Naive thymus-derived CD4-positive, alpha-beta T cell (primary cell): ENCODE measurements at regions not wholly inside any gene's neighbourhood (a gene's known extent, or its start where the extent isn't known, plus 50 kb on each side); places are given as distances from the start of the nearest gene placed in this dataset.

Experiments
- ATAC-seq: fragments of 150-1000 bp; cut with Tn5 transposase; 2 replicates; pipeline ENCODE4 v1.10.0; 2021; ENCODE audit warnings: mild to moderate bottlenecking, moderate library complexity
- CTCF ChIA-PET: fragments of 350-600 bp; sonication (Branson Sonifier 250); formaldehyde crosslinking; loops from one replicate; lab custom pipeline; 2021; ENCODE audit warnings: antibody characterized with exemption; lab: Charles Lee
- POLR2A ChIA-PET: fragments of 350-600 bp; sonication (Branson Sonifier 250); formaldehyde crosslinking; loops from one replicate; lab custom pipeline; 2021; ENCODE audit warnings: antibody characterized with exemption, inconsistent platforms; lab: Charles Lee
- DNase-seq, 9 donors: peaks; one replicate each; pipeline versions ENCODE4 v3.0.0 to v3.0.0-alpha.2; 2020 to 2022; ENCODE audit warnings: mixed read lengths in 1 of 9
- H3K27ac ChIP-seq: one replicate; pipeline ENCODE4 v1.7.0; 2013; ENCODE audit warnings: mild to moderate bottlenecking, low read depth, low read length, moderate library complexity
- H3K27me3 ChIP-seq, 2 donors: one replicate each; pipeline ENCODE4 v1.7.0; 2013; ENCODE audit warnings: low read length in 2 of 2, mild to moderate bottlenecking in 2 of 2, moderate library complexity in 2 of 2; ENCODE audit not compliant: control insufficient read depth in 2 of 2, insufficient read depth in 2 of 2
- H3K36me3 ChIP-seq, 3 experiments: 1 replicate in 2 of 3; 2 replicates in 1 of 3; pipeline ENCODE4 v1.7.0; 2013; ENCODE audit warnings: low read length in 3 of 3, mild to moderate bottlenecking in 3 of 3, moderate library complexity in 1 of 3; ENCODE audit not compliant: insufficient read depth in 3 of 3, control insufficient read depth in 2 of 3
- H3K4me1 ChIP-seq, 2 donors: one replicate each; pipeline ENCODE4 v1.7.0; 2013; ENCODE audit warnings: low read length in 2 of 2, mild to moderate bottlenecking in 2 of 2, moderate library complexity in 1 of 2; ENCODE audit not compliant: control insufficient read depth in 2 of 2, insufficient read depth in 2 of 2
- H3K4me3 ChIP-seq: 2 replicates; pipeline ENCODE4 v1.7.0; 2013; ENCODE audit warnings: mild to moderate bottlenecking, low read length
- H3K9me3 ChIP-seq, 3 experiments: 1 replicate in 2 of 3; 2 replicates in 1 of 3; pipeline ENCODE4 v1.7.0; 2013; ENCODE audit warnings: low read length in 3 of 3; ENCODE audit not compliant: control insufficient read depth in 2 of 3
- H3K27ac Mint-ChIP-seq, 9 donors: one replicate each; pipeline ENCODE4 v1.8.0; 2020 to 2022; ENCODE audit warnings: mixed read lengths in 9 of 9, mild to moderate bottlenecking in 8 of 9, moderate library complexity in 5 of 9, inconsistent platforms in 2 of 9
- H3K27me3 Mint-ChIP-seq, 5 donors: one replicate each; pipeline ENCODE4 v1.8.0; 2021 to 2022; ENCODE audit warnings: mixed read lengths in 5 of 5, mild to moderate bottlenecking in 1 of 5
- H3K36me3 Mint-ChIP-seq, 5 donors: one replicate each; pipeline ENCODE4 v1.8.0; 2020 to 2022; ENCODE audit warnings: mixed read lengths in 5 of 5, mild to moderate bottlenecking in 3 of 5, inconsistent platforms in 1 of 5
- H3K4me1 Mint-ChIP-seq, 7 donors: one replicate each; pipeline ENCODE4 v1.8.0; 2020 to 2022; ENCODE audit warnings: mixed read lengths in 7 of 7, mild to moderate bottlenecking in 3 of 7, inconsistent platforms in 1 of 7
- H3K4me3 Mint-ChIP-seq, 10 donors: one replicate each; pipeline ENCODE4 v1.8.0; 2020 to 2022; ENCODE audit warnings: mild to moderate bottlenecking in 10 of 10, mixed read lengths in 10 of 10, moderate library complexity in 6 of 10, inconsistent platforms in 2 of 10
- H3K9me3 Mint-ChIP-seq, 11 donors: one replicate each; pipeline ENCODE4 v1.8.0; 2020 to 2022; ENCODE audit warnings: mixed read lengths in 11 of 11, mild to moderate bottlenecking in 4 of 11, inconsistent platforms in 1 of 11, moderate library complexity in 1 of 11
- intact Hi-C, 2 donors: fragments of 100-400 bp; cut with micrococcal nuclease; formaldehyde crosslinking; loops; one replicate each; pipeline ENCODE4 v1.15.1; 2023

GRCh38 chr18:68469049-68469625 lies 245.8 kb downstream of the TMX3 start:
- no peak overlapping the region for H3K4me3 ChIP-seq
- H3K27ac Mint-ChIP-seq = no peak overlapping the region
- intact Hi-C loops = no loop called here
- H3K36me3 ChIP-seq = no peaks in the 10 kb centered on the region
- H3K9me3 Mint-ChIP-seq = no peaks in the 10 kb centered on the region
- no peaks in the 10 kb centered on the region for H3K27me3 ChIP-seq
- no peaks in the 10 kb centered on the region for H3K4me1 ChIP-seq
- H3K27ac ChIP-seq = no peak overlapping the region
- CTCF ChIA-PET = no interaction called here
- H3K4me1 Mint-ChIP-seq = peaks cover 0 to 3% (median 0%) of the 10 kb centered on the region in 7 donors
- no peak overlapping the region for H3K4me3 Mint-ChIP-seq
- POLR2A ChIA-PET = no interaction called here
- ATAC-seq (no peak), DNase-seq (no peak)
- H3K9me3 ChIP-seq = no peaks in the 10 kb centered on the region
- peaks cover 0 to 22% (median 3%) of the 10 kb centered on the region in 5 donors for H3K27me3 Mint-ChIP-seq
- no peaks in the 10 kb centered on the region for H3K36me3 Mint-ChIP-seq

GRCh38 chr18:68467957-68468356 lies 247.0 kb downstream of the TMX3 start:
- Mint-ChIP-seq H3K27me3 (peaks cover 0 to 22% (median 3%) of the 10 kb centered on the region in 5 donors), H3K4me3 (no peak overlapping the region), H3K36me3 (no peaks in the 10 kb centered on the region), H3K4me1 (peaks cover 0 to 3% (median 0%) of the 10 kb centered on the region in 7 donors), H3K27ac (no peak overlapping the region), H3K9me3 (no peaks in the 10 kb centered on the region)
- intact Hi-C loops = no loop called here
- DNase-seq (no peak), ATAC-seq (no peak)
- POLR2A ChIA-PET = no interaction called here
- Histone ChIP-seq H3K27me3 (no peaks in the 10 kb centered on the region), H3K4me3 (no peak overlapping the region), H3K27ac (no peak overlapping the region), H3K36me3 (no peaks in the 10 kb centered on the region), H3K9me3 (no peaks in the 10 kb centered on the region), H3K4me1 (no peaks in the 10 kb centered on the region)
- CTCF ChIA-PET = interaction anchor here (0.6 kb wide), 1 partner anchor 1966 kb away, joined by 4 read pairs; no protein-coding TSS in a partner anchor

- Mint-ChIP-seq H3K27ac (no peak overlapping the region), H3K4me1 (peaks cover 0 to 3% (median 0%) of the 10 kb centered on the region in 7 donors), H3K9me3 (no peaks in the 10 kb centered on the region), H3K4me3 (no peak overlapping the region), H3K36me3 (no peaks in the 10 kb centered on the region), H3K27me3 (peaks cover 0 to 22% (median 3%) of the 10 kb centered on the region in 5 donors)
- Histone ChIP-seq H3K4me3 (no peak overlapping the region), H3K36me3 (no peaks in the 10 kb centered on the region), H3K4me1 (no peaks in the 10 kb centered on the region), H3K9me3 (no peaks in the 10 kb centered on the region), H3K27me3 (no peaks in the 10 kb centered on the region), H3K27ac (no peak overlapping the region)
- ATAC-seq (no peak), DNase-seq (no peak)
- CTCF ChIA-PET = no interaction called here
- intact Hi-C loops = no loop called here
- POLR2A ChIA-PET = no interaction called here
Observed at GRCh38 chr18:68467329-68467728, 247.6 kb downstream of the TMX3 start.

- POLR2A ChIA-PET = no interaction called here
- intact Hi-C loops = no loop called here
- H3K27ac ChIP-seq = no peak overlapping the region
- Mint-ChIP-seq H3K36me3 (no peaks in the 10 kb centered on the region), H3K9me3 (no peaks in the 10 kb centered on the region), H3K27ac (no peak overlapping the region), H3K4me1 (peaks cover 0 to 3% (median 0%) of the 10 kb centered on the region in 7 donors), H3K4me3 (no peak overlapping the region), H3K27me3 (peaks cover 0 to 22% (median 3%) of the 10 kb centered on the region in 5 donors)
- no peaks in the 10 kb centered on the region for H3K9me3 ChIP-seq
- H3K36me3 ChIP-seq = no peaks in the 10 kb centered on the region
- H3K4me3 ChIP-seq = no peak overlapping the region
- CTCF ChIA-PET = no interaction called here
- H3K4me1 ChIP-seq = no peaks in the 10 kb centered on the region
- ATAC-seq = no peak
- DNase-seq = no peak
- no peaks in the 10 kb centered on the region for H3K27me3 ChIP-seq
Observed at GRCh38 chr18:68466672-68467071, 248.2 kb downstream of the TMX3 start.

- ChIA-PET POLR2A (no interaction called here), CTCF (no interaction called here)
- no peak overlapping the region for H3K27ac ChIP-seq
- no peaks in the 10 kb centered on the region for H3K4me1 ChIP-seq
- intact Hi-C loops = no loop called here
- Mint-ChIP-seq H3K27me3 (peaks cover 0 to 8% (median 0%) of the 10 kb centered on the region in 5 donors), H3K9me3 (no peaks in the 10 kb centered on the region), H3K4me3 (no peak overlapping the region), H3K36me3 (no peaks in the 10 kb centered on the region), H3K4me1 (peaks cover 0 to under 1% (median 0%) of the 10 kb centered on the region in 7 donors), H3K27ac (no peak overlapping the region)
- no peaks in the 10 kb centered on the region for H3K36me3 ChIP-seq
- no peak overlapping the region for H3K4me3 ChIP-seq
- no peak for DNase-seq
- ATAC-seq = no peak
- H3K27me3 ChIP-seq = no peaks in the 10 kb centered on the region
- no peaks in the 10 kb centered on the region for H3K9me3 ChIP-seq
Observed at GRCh38 chr18:68462766-68463165, 252.1 kb downstream of the TMX3 start.

GRCh38 chr18:68462148-68462547 lies 252.8 kb downstream of the TMX3 start:
- ChIA-PET POLR2A (no interaction called here), CTCF (no interaction called here)
- Histone ChIP-seq H3K27ac (no peak overlapping the region), H3K27me3 (no peaks in the 10 kb centered on the region), H3K4me1 (no peaks in the 10 kb centered on the region), H3K36me3 (no peaks in the 10 kb centered on the region), H3K4me3 (no peak overlapping the region), H3K9me3 (no peaks in the 10 kb centered on the region)
- Mint-ChIP-seq H3K27me3 (peaks cover 0 to 8% (median 0%) of the 10 kb centered on the region in 5 donors), H3K4me3 (no peak overlapping the region), H3K9me3 (no peaks in the 10 kb centered on the region), H3K4me1 (no peaks in the 10 kb centered on the region), H3K36me3 (no peaks in the 10 kb centered on the region), H3K27ac (no peak overlapping the region)
- intact Hi-C loops = no loop called here
- ATAC-seq (no peak), DNase-seq (no peak)

- Mint-ChIP-seq H3K9me3 (no peaks in the 10 kb centered on the region), H3K4me3 (no peak overlapping the region), H3K27ac (no peak overlapping the region), H3K27me3 (peaks cover 0 to 8% (median 0%) of the 10 kb centered on the region in 5 donors), H3K36me3 (no peaks in the 10 kb centered on the region), H3K4me1 (no peaks in the 10 kb centered on the region)
- ATAC-seq = no peak
- intact Hi-C loops = no loop called here
- H3K9me3 ChIP-seq = no peaks in the 10 kb centered on the region
- no peaks in the 10 kb centered on the region for H3K36me3 ChIP-seq
- H3K4me1 ChIP-seq = no peaks in the 10 kb centered on the region
- CTCF ChIA-PET = no interaction called here
- DNase-seq = no peak
- no peaks in the 10 kb centered on the region for H3K27me3 ChIP-seq
- POLR2A ChIA-PET = no interaction called here
- no peak overlapping the region for H3K4me3 ChIP-seq
- H3K27ac ChIP-seq = no peak overlapping the region
Observed at GRCh38 chr18:68461481-68462018, 253.4 kb downstream of the TMX3 start.
